ENCODE measurements at regions not wholly inside any gene's neighbourhood (a gene's known extent, or its start where the extent isn't known, plus 50 kb on each side); places are given as distances from the start of the nearest gene placed in this dataset.

DNA sequence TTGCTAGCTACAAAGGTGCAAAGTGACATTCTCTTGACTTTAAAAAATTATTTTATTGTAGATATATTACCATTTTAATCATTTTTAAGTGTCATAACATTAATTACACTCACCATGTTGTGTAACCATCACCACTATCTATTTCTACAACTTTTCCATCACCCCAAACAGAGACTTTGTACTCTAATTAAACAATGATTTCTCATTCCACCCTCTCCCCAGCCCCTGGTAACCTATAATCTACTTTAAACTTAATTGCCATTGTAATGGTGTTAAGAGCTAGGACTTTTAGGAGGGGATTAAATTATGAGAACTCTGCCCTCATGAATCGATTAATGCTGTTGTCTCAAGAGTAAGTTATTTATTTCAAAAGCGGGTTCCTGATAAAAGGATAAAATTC is 352.9 kb upstream of the SEL1L start:
- no peak for TF ChIP-seq CREB1 (CRISPR knock-in tag; IDR thresholded peaks at IDR 0.05; ENCODE audit: low read depth)
- no peak for TF ChIP-seq POLR2AphosphoS5 (IDR thresholded peaks at IDR 0.05; ENCODE audit: low read depth)
- no peak for TF ChIP-seq EZH2phosphoT487 (IDR thresholded peaks at IDR 0.05; ENCODE audit: unreplicated experiment)
- no peak for TF ChIP-seq CTCF (conservative IDR thresholded peaks at IDR 0.05; ENCODE audit: low read depth in 2 of 2)
- TF ChIP-seq EZH2 (IDR thresholded peaks at IDR 0.05; ENCODE audit: low read depth, unreplicated experiment): no peak

Data from GM23338 (cell line).